GM12872 (cell line): ENCODE measurements at regions not wholly inside any gene's neighbourhood (a gene's known extent, or its start where the extent isn't known, plus 50 kb on each side); places are given as distances from the start of the nearest gene placed in this dataset.

Experiments
- CTCF ChIP-seq: IDR thresholded peaks from 3 replicates; pipeline ENCODE4 v1.5.1; 2011; ENCODE audit warnings: low read depth, mild to moderate bottlenecking, low read length, moderate library complexity; ENCODE audit not compliant: insufficient read depth

GRCh38 chr11:54832676-54833075 lies 126.0 kb downstream of the OR4A5 start:
- no peak for TF ChIP-seq CTCF

GRCh38 chr11:54855047-54855446 lies 148.4 kb downstream of the OR4A5 start:
- TF ChIP-seq CTCF: 0 out of 3 replicates have a peak, but pooled peaks have one; percentile 10
